ENCODE measurements at regions not wholly inside any gene's neighbourhood (a gene's known extent, or its start where the extent isn't known, plus 50 kb on each side); places are given as distances from the start of the nearest gene placed in this dataset.

DNA sequence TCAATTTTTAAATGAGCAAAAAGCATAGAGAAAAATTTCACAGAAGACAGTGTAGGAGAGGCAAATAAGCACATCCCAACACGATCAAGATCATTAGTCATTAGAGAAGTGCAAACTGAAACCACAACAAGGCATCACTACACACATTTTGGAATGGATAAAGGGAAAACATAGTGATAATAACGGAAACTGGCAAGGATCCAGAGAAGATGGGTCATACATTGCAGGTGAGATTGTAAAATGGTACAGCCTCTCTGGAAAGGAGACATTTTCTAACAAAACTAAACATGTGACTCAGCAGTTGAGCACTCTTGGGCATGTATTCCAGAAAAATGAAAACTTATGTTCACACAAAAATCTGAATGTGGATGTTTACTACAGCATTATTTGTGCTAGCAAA, 98.3 kb upstream of the TMEM17 start:
- no peak for FAIRE-seq
- H3K9me1 ChIP-seq (replicated peaks; ENCODE audit: control insufficient read depth, extremely low read depth, insufficient read depth, low read length), result no peaks in the 10 kb centered on the region
- BruUV-seq (replicated peaks), result no TSS peak

More for the DNA sequence above, 98.3 kb upstream of the TMEM17 start:
- H3K4me3 ChIP-seq (replicated peaks in 1 of 3; ENCODE audit: insufficient read depth in 1 of 3, low read depth in 1 of 3, low read length in 3 of 3), result no peak overlapping the region
- H3K4me2 ChIP-seq (ENCODE audit: insufficient read depth, low read length), result no peak overlapping the region
- no peaks in the 10 kb centered on the region for H3K4me1 ChIP-seq (ENCODE audit: control insufficient read depth, extremely low read depth, insufficient read depth, low read length)
- no peaks in the 10 kb centered on the region for H3K9me3 ChIP-seq (replicated peaks; ENCODE audit: control insufficient read depth, insufficient read depth, low read length)
- no peaks in the 10 kb centered on the region for H4K20me1 ChIP-seq (replicated peaks; ENCODE audit: control insufficient read depth, extremely low read depth, insufficient read depth, low read length)
- H3K79me2 ChIP-seq (ENCODE audit: control insufficient read depth, insufficient read depth, low read length), result no peaks in the 10 kb centered on the region
- DNase-seq (ENCODE audit: low read depth, low spot score), result no peak
- dilution Hi-C loops (cut with MboI; ENCODE audit: extremely low pct_ligation_motif_present, low sequenced_read_pairs), result no loop called here
- intact Hi-C loops (cut with micrococcal nuclease), result no loop called here
- ChIA-PET POLR2A (no interaction called here), CTCF (no interaction called here)
- no peaks in the 10 kb centered on the region for H3K27me3 ChIP-seq (ENCODE audit: control insufficient read depth in 2 of 2, insufficient read depth in 2 of 2, low read length in 2 of 2)
- H3K36me3 ChIP-seq (ENCODE audit: control insufficient read depth in 2 of 2, extremely low read depth in 1 of 2, insufficient read depth in 2 of 2, low read length in 2 of 2), result no peaks in the 10 kb centered on the region
- no peak overlapping the region for H3K27ac ChIP-seq (ENCODE audit: insufficient read depth, low read depth, low read length)
- no peak overlapping the region for H2AFZ ChIP-seq (ENCODE audit: low read depth, low read length)
- TF ChIP-seq JUN (IDR thresholded peaks at IDR 0.05; ENCODE audit: borderline replicate concordance, insufficient read depth, insufficient read length, low read depth) (no peak), GATA2 (IDR thresholded peaks at IDR 0.05; ENCODE audit: insufficient read depth, insufficient read length, low read depth, low read length) (no peak), EZH2 (IDR thresholded peaks at IDR 0.05; ENCODE audit: borderline replicate concordance, low read depth, low read length, severe bottlenecking) (no peak), FOS (IDR thresholded peaks at IDR 0.05; ENCODE audit: borderline replicate concordance, insufficient read depth, low read length) (no peak), MYC (IDR thresholded peaks at IDR 0.05; ENCODE audit: low read depth, low read length) (no peak), CTCF (IDR thresholded peaks at IDR 0.05; ENCODE audit: extremely low read depth in 1 of 2, insufficient read depth in 1 of 2, low read depth in 1 of 2, low read length in 2 of 2) (no peak), POLR2AphosphoS5 (IDR thresholded peaks at IDR 0.05; ENCODE audit: insufficient read depth, low read depth, low read length) (no peak), POLR2A (IDR thresholded peaks at IDR 0.05; ENCODE audit: low read depth, low read length) (no peak)
- TF ChIP-seq, protein P1, sequence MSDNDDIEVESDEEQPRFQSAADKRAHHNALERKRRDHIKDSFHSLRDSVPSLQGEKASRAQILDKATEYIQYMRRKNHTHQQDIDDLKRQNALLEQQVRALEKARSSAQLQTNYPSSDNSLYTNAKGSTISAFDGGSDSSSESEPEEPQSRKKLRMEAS (IDR thresholded peaks at IDR 0.05; ENCODE audit: insufficient read depth, insufficient read length), result no peak
- no peak overlapping the region for H3K9ac ChIP-seq (replicated peaks; ENCODE audit: extremely low read depth, insufficient read depth, low read length)
